Peyer's patch (tissue), 4 donors: ENCODE measurements at regions not wholly inside any gene's neighbourhood (a gene's known extent, or its start where the extent isn't known, plus 50 kb on each side); places are given as distances from the start of the nearest gene placed in this dataset.

Experiments used
- POLR2A ChIP-seq, 2 donors: fragments of 450-650 bp; IDR thresholded peaks; one replicate each; pipeline ENCODE4 v1.5.1; 2017; ENCODE audit warnings: antibody characterized with exemption in 2 of 2, mild to moderate bottlenecking in 2 of 2, moderate library complexity in 2 of 2
- TF ChIP-seq, protein P1 (sequence below), 6 experiments: fragments of 450-650 bp in 4 of 6; fragments of 200-600 bp in 2 of 6; sonication (generic) in 1 of 6; IDR thresholded peaks; one replicate each; pipeline ENCODE4 v1.5.1; 2017 to 2019; ENCODE audit warnings: antibody characterized with exemption in 6 of 6, mild to moderate bottlenecking in 3 of 6, moderate library complexity in 1 of 6

- TF ChIP-seq POLR2A (IDR thresholded peaks at IDR 0.05) = no peak
- TF ChIP-seq, protein P1, sequence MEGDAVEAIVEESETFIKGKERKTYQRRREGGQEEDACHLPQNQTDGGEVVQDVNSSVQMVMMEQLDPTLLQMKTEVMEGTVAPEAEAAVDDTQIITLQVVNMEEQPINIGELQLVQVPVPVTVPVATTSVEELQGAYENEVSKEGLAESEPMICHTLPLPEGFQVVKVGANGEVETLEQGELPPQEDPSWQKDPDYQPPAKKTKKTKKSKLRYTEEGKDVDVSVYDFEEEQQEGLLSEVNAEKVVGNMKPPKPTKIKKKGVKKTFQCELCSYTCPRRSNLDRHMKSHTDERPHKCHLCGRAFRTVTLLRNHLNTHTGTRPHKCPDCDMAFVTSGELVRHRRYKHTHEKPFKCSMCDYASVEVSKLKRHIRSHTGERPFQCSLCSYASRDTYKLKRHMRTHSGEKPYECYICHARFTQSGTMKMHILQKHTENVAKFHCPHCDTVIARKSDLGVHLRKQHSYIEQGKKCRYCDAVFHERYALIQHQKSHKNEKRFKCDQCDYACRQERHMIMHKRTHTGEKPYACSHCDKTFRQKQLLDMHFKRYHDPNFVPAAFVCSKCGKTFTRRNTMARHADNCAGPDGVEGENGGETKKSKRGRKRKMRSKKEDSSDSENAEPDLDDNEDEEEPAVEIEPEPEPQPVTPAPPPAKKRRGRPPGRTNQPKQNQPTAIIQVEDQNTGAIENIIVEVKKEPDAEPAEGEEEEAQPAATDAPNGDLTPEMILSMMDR (IDR thresholded peaks at IDR 0.05) = no peak
These were observed 165.4 kb upstream of the NDST4 start for GRCh38 chr4:115278830-115279229.
